Peyer's patch (tissue), 4 donors: ENCODE measurements at regions not wholly inside any gene's neighbourhood (a gene's known extent, or its start where the extent isn't known, plus 50 kb on each side); places are given as distances from the start of the nearest gene placed in this dataset.

Experiments
- POLR2A ChIP-seq, 2 donors: fragments of 450-650 bp; IDR thresholded peaks; one replicate each; pipeline ENCODE4 v1.5.1; 2017; ENCODE audit warnings: antibody characterized with exemption in 2 of 2, mild to moderate bottlenecking in 2 of 2, moderate library complexity in 2 of 2
- TF ChIP-seq, protein P1 (sequence below), 6 experiments: fragments of 450-650 bp in 4 of 6; fragments of 200-600 bp in 2 of 6; sonication (generic) in 1 of 6; IDR thresholded peaks; one replicate each; pipeline ENCODE4 v1.5.1; 2017 to 2019; ENCODE audit warnings: antibody characterized with exemption in 6 of 6, mild to moderate bottlenecking in 3 of 6, moderate library complexity in 1 of 6

- TF ChIP-seq, protein P1, sequence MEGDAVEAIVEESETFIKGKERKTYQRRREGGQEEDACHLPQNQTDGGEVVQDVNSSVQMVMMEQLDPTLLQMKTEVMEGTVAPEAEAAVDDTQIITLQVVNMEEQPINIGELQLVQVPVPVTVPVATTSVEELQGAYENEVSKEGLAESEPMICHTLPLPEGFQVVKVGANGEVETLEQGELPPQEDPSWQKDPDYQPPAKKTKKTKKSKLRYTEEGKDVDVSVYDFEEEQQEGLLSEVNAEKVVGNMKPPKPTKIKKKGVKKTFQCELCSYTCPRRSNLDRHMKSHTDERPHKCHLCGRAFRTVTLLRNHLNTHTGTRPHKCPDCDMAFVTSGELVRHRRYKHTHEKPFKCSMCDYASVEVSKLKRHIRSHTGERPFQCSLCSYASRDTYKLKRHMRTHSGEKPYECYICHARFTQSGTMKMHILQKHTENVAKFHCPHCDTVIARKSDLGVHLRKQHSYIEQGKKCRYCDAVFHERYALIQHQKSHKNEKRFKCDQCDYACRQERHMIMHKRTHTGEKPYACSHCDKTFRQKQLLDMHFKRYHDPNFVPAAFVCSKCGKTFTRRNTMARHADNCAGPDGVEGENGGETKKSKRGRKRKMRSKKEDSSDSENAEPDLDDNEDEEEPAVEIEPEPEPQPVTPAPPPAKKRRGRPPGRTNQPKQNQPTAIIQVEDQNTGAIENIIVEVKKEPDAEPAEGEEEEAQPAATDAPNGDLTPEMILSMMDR (IDR thresholded peaks at IDR 0.05) = no peak
- no peak for TF ChIP-seq POLR2A (IDR thresholded peaks at IDR 0.05)
Measured at GRCh38 chr3:181917027-181917426, 205.3 kb downstream of the SOX2 start.
